GM18873 (cell line): ENCODE measurements at regions not wholly inside any gene's neighbourhood (a gene's known extent, or its start where the extent isn't known, plus 50 kb on each side); places are given as distances from the start of the nearest gene placed in this dataset.
"Not testable (repeated sequence)": the region's sequence is repeated elsewhere in the genome, so short reads cannot be mapped to it uniquely, and the experiment has no call there.

Experiments used
- ATAC-seq: cut with Tn5 transposase; IDR thresholded peaks from one replicate; pipeline ENCODE4 v1.9.1; 2021; ENCODE audit warnings: mild to moderate bottlenecking, moderate library complexity, moderate number of reproducible peaks; ENCODE audit not compliant: unreplicated experiment, low FRiP score

- no peak for ATAC-seq
These were observed 160.1 kb upstream of the DAP start for GRCh38 chr5:10921160-10921559.

- no peak for ATAC-seq
These were observed 159.4 kb upstream of the DAP start for GRCh38 chr5:10920400-10920799.

- ATAC-seq: no peak
These were observed 153.9 kb upstream of the DAP start for GRCh38 chr5:10914741-10915480.

DNA sequence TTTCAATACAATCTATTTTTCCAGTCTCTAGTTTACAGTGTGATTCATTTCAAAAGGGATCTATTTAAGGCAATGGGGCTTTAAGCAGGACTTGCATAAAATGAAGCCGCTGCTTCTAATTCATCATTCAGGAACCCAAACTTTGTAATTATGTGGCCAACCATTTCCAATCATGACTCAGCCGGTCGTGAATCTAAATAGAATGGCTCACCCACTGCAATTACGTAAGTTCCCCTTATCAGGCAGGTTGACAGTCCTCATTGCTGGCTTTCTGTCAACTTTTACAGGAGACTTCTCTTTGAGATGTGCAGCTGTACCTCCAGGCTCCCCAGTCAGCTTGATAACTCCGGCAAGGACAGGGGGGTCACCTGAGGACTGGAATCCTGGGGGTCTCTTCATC is 152.8 kb upstream of the DAP start:
- ATAC-seq: no peak

DNA sequence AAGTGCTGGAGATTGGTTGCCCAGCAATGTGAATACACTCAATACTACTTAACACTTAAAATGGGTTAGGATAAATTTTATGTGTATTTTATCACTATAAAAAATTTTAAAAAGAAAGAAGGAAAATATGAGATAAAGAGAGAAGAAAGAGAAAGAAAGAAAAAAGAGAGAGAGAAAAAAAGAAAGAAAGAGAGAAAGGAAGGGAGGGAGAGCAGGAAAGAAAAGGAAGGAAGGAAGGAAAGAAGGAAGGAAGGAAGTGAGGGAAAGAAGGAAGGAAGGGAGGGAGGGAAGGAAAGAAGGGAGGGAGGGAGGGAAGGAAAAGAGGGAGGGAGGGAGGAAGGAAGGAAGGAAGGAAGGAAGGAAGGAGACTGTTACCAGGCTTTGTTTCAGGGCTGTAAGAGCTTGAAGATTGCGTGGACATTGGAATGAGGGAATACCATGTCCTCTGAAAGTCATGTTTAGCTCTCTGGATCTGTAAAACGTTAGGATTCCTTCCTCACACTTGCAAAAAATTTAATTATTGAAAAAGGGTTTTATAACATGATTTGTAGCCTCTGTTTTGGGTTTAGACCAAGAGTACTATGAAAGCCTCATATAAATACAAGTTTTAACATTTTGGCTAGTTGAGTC is 152.3 kb upstream of the DAP start:
- no peak for ATAC-seq

DNA sequence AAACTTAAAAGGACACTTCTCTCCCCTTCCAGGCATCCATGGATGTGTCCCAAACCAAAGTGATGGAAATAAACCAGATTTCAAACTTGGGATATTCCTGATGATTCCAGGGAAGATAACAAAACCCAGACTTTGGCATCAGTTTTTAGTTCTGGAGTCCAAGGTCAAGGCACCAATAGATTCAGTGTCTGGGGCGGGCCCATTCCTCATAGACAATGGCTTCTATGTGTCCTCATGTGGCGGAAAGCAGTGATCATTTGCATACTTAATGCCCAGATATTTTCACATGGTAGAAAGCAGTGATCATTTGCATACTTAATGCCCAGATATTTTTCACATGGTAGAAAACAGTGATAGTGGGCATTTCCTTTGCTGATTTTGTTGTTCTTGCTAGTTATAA is 151.4 kb upstream of the DAP start:
- ATAC-seq: no peak

GRCh38 chr5:10910261-10910660 is 149.2 kb upstream of the DAP start:
- no peak for ATAC-seq

DNA sequence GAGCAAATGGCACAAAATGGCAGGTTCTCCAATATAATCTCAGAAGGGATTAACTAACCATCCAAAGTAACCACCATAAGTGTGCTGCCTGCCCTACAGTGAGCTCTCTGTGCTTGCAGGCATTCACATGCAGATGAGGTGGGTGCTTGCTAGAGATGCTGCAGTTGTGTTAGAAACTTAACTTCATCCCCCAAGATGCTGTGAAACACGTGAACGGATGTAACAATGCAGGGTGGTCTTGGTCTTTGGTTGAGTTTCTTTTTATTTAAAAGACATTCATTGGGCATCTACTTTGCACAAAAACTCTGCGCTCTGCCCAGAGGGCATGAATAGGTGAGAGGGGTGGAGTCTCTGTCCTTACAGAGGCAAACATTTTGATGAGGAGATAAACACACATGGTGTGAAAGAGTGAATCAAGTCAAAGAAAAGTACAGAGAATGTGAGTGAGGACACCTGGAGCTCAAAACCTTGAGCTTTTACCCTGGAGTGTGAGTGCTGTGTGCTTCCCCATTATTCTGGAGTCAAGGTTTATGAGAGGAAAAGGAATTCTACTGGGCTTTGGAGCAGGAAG is 143.9 kb upstream of the DAP start:
- ATAC-seq: no peak

DNA sequence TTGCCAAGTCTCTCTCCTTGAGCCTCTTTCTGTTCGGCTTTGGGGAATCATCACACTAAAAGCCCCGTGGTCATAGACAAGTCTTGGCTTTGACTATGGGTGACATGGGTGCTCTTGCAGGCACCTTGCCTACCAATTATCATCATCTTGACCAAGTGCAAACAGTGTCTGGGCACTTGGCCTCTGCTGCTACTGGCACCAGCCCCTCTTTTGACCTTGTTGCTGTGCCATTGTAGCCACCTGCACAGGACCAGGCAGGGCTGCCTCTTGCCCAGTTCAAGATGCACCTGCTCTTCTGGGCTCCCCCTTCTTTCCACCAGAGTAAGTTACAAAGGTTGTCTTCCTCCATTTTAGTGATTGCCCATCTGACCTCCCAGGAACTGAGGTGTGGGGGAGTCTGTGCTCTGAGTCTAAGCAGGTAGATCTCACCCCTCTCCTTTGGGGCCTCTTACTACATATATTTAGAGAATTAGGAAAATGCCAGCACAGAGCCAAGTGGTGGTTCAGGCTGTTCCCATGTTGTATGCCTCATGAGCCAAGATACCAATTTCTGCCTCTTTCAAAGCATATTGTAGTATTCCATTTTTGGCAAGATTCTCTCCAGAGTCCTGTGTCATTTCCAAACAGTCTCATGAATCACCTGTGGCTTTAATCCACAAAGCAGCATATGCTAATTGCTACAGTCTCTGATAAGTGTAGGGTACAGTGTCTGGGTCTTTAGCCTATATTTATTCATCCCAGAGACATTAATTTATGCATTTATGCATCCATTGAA is 142.9 kb upstream of the DAP start:
- ATAC-seq: no peak

DNA sequence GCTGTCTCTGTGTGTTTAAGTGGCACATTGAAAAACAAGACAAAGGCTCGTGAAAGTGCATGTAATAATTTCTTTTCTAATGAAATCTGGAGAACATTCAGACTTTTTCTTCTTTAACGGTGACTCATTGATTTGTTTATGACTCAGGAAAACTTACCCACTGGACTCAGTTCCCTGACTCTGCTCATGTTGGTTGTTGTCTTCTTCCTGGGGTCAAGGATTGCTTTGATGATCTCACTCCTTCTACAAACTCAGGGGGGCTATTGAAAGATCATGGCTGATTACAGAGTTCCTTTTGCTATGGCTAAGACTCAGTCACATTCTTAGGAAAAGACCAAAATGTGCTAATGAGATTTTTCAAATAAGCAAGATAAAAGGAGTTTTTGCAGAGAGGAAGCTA is 141.1 kb upstream of the DAP start:
- ATAC-seq: no peak

DNA sequence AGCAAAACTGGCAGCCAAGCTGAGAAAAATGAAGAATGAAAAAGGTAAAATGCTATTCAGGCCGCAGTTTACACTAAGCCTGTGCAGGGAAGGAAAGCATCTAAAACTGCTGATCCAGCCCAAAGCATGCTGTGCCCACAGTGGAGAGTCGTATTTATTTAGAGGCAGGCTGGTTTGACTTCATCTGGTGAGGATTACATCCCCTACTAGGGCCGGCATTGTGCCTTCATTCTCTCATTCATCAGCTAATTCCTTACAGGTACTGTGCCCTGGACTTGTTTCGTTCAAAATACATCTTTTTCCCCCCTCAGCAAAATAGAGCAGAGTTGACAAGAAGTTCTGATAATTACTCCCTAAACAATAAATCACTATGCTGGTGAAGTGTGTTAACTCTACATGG is 137.5 kb upstream of the DAP start:
- ATAC-seq: no peak

DNA sequence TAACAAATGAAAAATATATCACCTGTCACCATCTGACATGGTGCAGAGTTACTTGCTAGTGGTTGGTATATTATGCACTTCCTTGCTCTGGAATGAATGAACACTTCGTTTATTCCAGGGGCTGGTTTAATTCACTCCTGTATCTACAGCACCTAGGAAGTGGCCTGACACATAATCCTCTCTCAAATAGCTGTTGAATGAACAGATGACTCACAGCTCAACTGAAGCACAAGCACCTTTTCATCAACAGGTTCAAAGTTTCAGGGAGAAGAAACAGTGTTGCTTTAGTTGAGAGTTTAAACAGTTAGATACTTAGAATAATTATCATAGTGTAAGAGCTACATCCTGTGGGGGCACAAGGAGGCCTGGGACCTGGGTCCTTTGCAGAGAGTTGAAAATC is 135.0 kb upstream of the DAP start:
- ATAC-seq: no peak

GRCh38 chr5:10894445-10895054 is 133.5 kb upstream of the DAP start:
- ATAC-seq: no peak

GRCh38 chr5:10892911-10893215 is 131.8 kb upstream of the DAP start:
- ATAC-seq: no peak

- ATAC-seq: no peak
These were observed 131.3 kb upstream of the DAP start for GRCh38 chr5:10892147-10892910.

GRCh38 chr5:10891193-10891592 is 130.2 kb upstream of the DAP start:
- ATAC-seq: no peak

DNA sequence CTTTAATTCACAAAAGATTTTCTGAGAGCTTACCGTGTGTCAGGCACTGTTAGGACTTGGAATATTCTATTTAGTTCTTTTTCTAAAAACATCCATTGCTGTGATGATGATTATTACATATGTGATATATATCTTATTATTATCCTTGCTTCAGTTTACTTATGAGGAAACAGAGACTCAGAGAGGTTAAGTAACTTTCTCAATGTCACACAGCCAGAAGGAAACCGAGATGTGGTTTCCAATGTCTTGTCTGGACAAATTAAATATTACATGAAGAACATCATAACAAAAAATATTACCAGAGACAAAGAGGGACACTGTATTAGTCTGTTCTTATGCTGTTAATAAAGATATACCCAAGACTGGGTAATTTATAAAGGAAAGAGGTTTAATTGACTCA is 125.5 kb upstream of the DAP start:
- ATAC-seq: no peak

- no peak for ATAC-seq
These were observed 124.0 kb upstream of the DAP start for GRCh38 chr5:10885026-10885425.

DNA sequence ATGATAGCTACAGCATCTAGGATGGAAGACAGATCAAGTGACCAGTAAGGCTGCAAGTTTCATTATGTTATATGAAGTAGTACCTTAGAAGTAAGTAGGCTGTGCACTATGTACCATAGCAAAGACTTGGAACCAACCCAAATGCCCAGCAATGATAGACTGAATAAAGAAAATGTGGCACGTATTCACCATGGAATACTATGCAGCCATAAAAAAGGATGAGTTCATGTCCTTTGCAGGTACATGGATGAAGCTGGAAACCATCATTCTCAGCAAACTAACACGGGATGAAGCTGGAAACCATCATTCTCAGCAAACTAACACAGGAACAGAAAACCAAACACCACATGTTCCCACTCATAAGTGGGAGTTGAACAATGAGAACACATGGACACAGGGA is 122.9 kb upstream of the DAP start:
- ATAC-seq: not testable (repeated sequence)

DNA sequence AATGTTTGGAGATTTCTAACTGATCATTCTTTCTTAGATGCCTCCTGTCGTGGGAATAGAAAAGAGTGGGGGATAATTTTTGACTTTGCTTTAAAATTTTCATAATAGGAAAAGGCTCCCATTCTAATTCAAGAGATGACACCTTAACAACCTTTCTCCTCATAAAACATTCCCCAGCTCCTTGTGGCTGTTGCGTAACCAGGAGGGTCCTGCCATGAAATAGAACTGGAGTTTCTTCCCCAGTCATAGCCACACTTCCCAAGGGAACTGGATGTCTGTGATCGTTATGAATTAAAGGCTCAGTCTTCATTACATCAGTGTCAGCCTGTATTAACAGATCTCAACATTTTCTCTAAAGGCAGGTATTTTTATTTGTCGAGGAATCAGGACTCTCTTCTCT is 119.9 kb upstream of the DAP start:
- ATAC-seq: no peak
